Erythroblast (primary cell): ENCODE measurements at regions not wholly inside any gene's neighbourhood (a gene's known extent, or its start where the extent isn't known, plus 50 kb on each side); places are given as distances from the start of the nearest gene placed in this dataset.

Experiments
- GATA1 ChIP-seq: IDR thresholded peaks from 2 replicates; pipeline ENCODE4 v1.6.1; 2011; ENCODE audit warnings: low read depth, mild to moderate bottlenecking, control low read depth, low read length, moderate library complexity
- POLR2A ChIP-seq: IDR thresholded peaks from 2 replicates; pipeline ENCODE4 v1.6.1; 2011; ENCODE audit warnings: mild to moderate bottlenecking, low read length

- TF ChIP-seq POLR2A (no peak), GATA1 (no peak)
These were observed 64.7 kb upstream of the MGAT5 start for GRCh38 chr2:134189009-134189720.
